Activated T-helper 2 cell treated with anti-CD3 and anti-CD28 coated beads, Interferon-gamma antibody, Interleukin-2, Interleukin-4, amounts not matched to agents 10 μg/mL and 5 μg/mL and 100 μg/mL, durations not matched to agents 14 hours and 24 hours and 36 hours (primary cell): ENCODE measurements at regions not wholly inside any gene's neighbourhood (a gene's known extent, or its start where the extent isn't known, plus 50 kb on each side); places are given as distances from the start of the nearest gene placed in this dataset.
"Not testable (repeated sequence)": the region's sequence is repeated elsewhere in the genome, so short reads cannot be mapped to it uniquely, and the experiment has no call there.

ENCODE experiments used
- DNase-seq: peaks from one replicate; pipeline ENCODE4 v3.0.0; 2021; ENCODE audit warnings: low spot score
- H3K27ac Mint-ChIP-seq: one replicate; pipeline ENCODE4 v1.8.0; 2021; ENCODE audit warnings: mixed read lengths
- H3K27me3 Mint-ChIP-seq: one replicate; pipeline ENCODE4 v1.8.0; 2021; ENCODE audit warnings: low read depth, mixed read lengths
- H3K36me3 Mint-ChIP-seq: one replicate; pipeline ENCODE4 v1.8.0; 2021; ENCODE audit warnings: low read depth, mixed read lengths
- H3K4me1 Mint-ChIP-seq: one replicate; pipeline ENCODE4 v1.8.0; 2021; ENCODE audit warnings: low read depth, mixed read lengths
- H3K4me3 Mint-ChIP-seq: one replicate; pipeline ENCODE4 v1.8.0; 2021; ENCODE audit warnings: low read depth, mild to moderate bottlenecking, moderate library complexity, mixed read lengths
- H3K9me3 Mint-ChIP-seq: one replicate; pipeline ENCODE4 v1.8.0; 2021; ENCODE audit warnings: mixed read lengths
- intact Hi-C: fragments of 100-400 bp; cut with micrococcal nuclease; formaldehyde crosslinking; loops from one replicate; pipeline ENCODE4 v1.15.1; 2023

DNA sequence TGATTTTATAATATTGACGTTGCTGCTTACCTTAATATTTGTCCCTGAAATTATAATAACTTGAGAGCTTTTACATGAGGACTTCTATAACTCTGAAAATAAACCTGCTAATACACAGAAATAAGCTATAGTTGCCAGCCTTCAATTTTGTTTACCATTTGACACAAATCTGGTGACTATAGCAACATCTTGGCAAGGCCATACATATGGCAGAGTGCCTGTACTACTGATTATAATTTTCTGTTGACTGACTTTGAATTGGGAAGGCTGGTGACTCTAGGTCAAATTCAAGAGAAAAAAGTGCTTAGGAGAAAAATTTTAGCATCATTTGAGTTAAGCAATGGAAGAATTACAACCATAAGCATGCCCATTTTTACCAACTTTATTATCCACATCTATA, 581.4 kb upstream of the PTPRD start:
- no peaks in the 10 kb centered on the region for H3K4me1 Mint-ChIP-seq
- DNase-seq, result no peak
- H3K36me3 Mint-ChIP-seq, result no peaks in the 10 kb centered on the region
- intact Hi-C loops, result no loop called here
- H3K27me3 Mint-ChIP-seq, result no peaks in the 10 kb centered on the region
- H3K9me3 Mint-ChIP-seq, result peaks cover 36% of the 10 kb centered on the region
- no peak overlapping the region for H3K27ac Mint-ChIP-seq
- no peak overlapping the region for H3K4me3 Mint-ChIP-seq

DNA sequence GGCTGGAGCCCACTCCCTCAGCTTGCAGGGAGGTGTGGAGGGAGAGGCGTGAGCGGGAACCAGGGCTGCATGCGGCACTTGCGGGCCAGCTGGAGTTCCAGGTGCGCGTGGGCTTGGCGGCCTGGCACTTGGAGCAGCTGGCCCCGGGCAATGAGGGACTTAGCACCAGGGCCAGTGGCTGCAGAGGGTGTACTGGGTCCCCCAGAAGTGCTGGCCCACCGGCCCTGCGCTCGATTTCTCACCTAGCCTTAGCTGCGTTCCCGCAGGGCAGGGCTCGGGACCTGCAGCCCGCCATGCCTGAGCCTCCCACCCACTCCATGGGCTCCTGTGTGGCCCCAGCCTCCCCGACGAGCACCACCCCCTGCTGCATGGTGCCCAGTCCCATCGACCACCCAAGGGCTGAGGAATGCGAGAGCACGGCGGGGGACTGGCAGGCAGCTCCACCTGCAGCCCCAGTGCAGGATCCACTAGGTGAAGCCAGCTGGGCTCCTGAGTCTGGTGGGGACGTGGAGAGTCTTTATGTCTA, 584.1 kb upstream of the PTPRD start:
- H3K4me3 Mint-ChIP-seq, DNase-seq, intact Hi-C loops, H3K36me3 Mint-ChIP-seq, H3K27ac Mint-ChIP-seq, H3K4me1 Mint-ChIP-seq, H3K27me3 Mint-ChIP-seq: not testable (repeated sequence)
- H3K9me3 Mint-ChIP-seq, result peaks cover 23% of the 10 kb centered on the region

DNA sequence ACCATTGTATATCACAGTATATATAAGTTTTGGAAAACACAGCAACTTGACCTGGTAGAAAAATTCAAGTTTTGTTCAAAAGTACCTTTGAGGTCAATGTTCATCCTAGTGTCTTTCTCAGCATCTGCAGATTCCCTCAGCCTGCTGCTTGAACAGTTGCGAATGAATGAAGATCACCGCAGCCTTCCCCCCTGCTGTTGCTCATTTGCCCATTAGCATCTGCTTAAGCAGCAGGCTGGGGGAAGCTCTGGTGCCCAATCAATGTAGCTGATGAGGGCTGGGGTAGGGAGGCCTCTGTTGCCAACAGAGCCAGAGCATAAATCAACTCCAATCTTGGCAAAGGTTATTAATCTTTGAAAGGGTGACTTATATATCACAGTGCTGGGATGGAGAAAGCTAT, 586.5 kb upstream of the PTPRD start:
- Mint-ChIP-seq H3K27me3 (no peaks in the 10 kb centered on the region), H3K36me3 (no peaks in the 10 kb centered on the region), H3K4me1 (no peaks in the 10 kb centered on the region), H3K27ac (no peak overlapping the region), H3K9me3 (peaks cover 33% of the 10 kb centered on the region), H3K4me3 (no peak overlapping the region)
- intact Hi-C loops, result no loop called here
- no peak for DNase-seq

DNA sequence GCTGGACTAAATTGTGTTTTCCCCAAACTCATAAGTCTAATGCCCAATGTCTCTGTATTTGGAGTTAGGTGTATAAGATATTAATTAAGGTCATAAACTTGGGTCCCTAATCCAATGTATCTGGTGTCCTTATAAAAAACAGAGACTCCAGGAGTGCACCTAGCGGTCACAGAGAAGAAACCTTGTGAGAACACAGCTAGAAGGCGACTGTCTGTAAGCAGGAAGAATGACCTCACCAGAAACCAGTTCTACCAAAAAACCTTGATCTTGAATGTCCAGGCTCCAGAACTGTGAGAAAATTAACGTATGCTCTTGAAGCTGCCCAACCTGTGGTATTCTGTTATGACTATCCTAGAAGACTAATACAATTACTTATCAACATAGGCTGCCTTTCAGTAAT, 591.7 kb upstream of the PTPRD start:
- H3K36me3 Mint-ChIP-seq, result no peaks in the 10 kb centered on the region
- H3K4me1 Mint-ChIP-seq, result no peaks in the 10 kb centered on the region
- no peak for DNase-seq
- H3K27me3 Mint-ChIP-seq, result no peaks in the 10 kb centered on the region
- no peak overlapping the region for H3K4me3 Mint-ChIP-seq
- intact Hi-C loops, result no loop called here
- no peak overlapping the region for H3K27ac Mint-ChIP-seq
- H3K9me3 Mint-ChIP-seq, result peaks cover 41% of the 10 kb centered on the region

DNA sequence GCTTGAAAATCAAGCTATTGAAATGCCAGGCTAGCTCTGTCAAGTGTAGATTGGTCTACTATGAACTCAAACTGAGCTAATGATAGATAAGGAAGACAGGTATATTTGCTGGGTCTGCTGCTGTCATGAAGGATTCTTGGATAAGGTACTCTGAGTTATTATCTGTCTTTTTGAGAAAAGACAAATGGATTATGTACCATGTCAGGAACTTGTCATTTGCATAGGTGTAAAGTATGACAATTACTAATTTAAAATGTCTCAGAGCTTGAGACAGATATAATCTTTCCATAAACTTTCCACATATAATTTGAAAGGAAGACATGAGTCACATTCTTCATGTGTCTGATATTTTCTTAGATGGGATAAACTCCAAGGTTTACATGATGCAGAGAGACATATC, 594.1 kb upstream of the PTPRD start:
- no peak for DNase-seq
- no peak overlapping the region for H3K27ac Mint-ChIP-seq
- H3K36me3 Mint-ChIP-seq, result no peaks in the 10 kb centered on the region
- H3K4me1 Mint-ChIP-seq, result no peaks in the 10 kb centered on the region
- H3K9me3 Mint-ChIP-seq, result peaks cover 42% of the 10 kb centered on the region
- intact Hi-C loops, result no loop called here
- no peak overlapping the region for H3K4me3 Mint-ChIP-seq
- H3K27me3 Mint-ChIP-seq, result no peaks in the 10 kb centered on the region

DNA sequence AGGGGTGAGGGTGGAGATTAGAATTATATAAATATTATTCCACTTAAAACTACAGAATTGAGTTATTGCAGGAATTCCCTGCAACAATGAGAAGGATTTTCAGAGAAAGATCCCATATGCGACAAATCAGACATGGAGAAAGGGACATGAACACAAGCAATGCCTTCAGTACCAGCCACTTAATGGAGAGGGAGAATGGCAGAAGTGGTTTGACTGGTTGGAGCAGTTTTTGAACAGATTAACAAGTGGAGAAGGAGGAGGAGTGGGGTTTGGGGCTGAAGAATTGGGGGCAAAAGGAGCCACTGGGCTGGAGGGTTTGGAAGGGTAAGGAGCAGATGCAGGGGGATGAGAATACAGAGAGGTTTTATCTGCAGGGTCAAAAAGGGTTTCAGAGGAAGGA, 620.9 kb upstream of the PTPRD start:
- Mint-ChIP-seq H3K9me3 (peaks cover 68% of the 10 kb centered on the region), H3K27me3 (no peaks in the 10 kb centered on the region), H3K4me1 (no peaks in the 10 kb centered on the region), H3K27ac (no peak overlapping the region), H3K4me3 (no peak overlapping the region), H3K36me3 (no peaks in the 10 kb centered on the region)
- intact Hi-C loops, result no loop called here
- no peak for DNase-seq

DNA sequence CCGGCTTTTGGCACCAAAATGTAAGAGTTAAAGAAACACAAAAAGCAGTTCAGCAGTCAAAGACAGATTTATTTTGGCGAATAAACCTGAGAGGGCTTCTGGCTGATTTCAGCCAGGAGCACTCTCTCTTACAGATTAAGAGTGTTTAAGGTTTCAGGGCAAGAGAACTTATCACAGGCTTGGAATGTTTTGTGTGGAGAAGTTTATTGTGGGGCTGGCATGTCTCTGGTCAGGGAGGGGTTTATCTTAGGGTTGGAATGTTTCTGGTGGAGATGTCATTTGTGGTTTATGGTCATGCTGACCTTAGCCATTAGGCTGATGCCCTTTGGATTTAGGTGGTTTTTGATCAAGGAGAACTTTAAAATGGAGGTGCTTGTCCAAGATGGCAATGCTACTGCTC, 622.3 kb upstream of the PTPRD start:
- no peak overlapping the region for H3K27ac Mint-ChIP-seq
- no peaks in the 10 kb centered on the region for H3K36me3 Mint-ChIP-seq
- intact Hi-C loops, result no loop called here
- no peak for DNase-seq
- peaks cover 62% of the 10 kb centered on the region for H3K9me3 Mint-ChIP-seq
- H3K27me3 Mint-ChIP-seq, result no peaks in the 10 kb centered on the region
- no peak overlapping the region for H3K4me3 Mint-ChIP-seq
- H3K4me1 Mint-ChIP-seq, result no peaks in the 10 kb centered on the region

DNA sequence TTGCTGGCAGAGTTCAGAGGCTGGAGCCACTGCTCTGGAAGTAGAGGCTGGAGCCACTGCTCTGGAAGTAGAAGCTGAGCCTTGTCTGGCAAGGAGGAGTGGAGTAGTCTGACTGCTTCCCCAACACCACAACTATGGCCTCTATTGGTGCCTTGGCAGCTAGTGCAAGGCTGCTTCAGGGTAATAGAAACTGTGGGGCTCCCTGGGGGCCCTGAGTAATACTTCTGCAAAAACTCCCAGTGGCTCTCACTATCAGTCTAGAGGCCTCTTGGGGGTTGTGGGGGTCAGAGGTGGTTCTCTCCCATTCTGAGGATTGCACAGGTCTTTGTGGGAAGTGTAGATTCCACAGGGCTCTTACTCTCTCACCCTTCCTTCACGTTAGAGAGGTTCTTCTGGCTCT, 629.0 kb upstream of the PTPRD start:
- Mint-ChIP-seq H3K9me3 (peaks cover 40% of the 10 kb centered on the region), H3K27me3 (no peaks in the 10 kb centered on the region), H3K4me3 (no peak overlapping the region), H3K4me1 (no peaks in the 10 kb centered on the region), H3K36me3 (no peaks in the 10 kb centered on the region), H3K27ac (no peak overlapping the region)
- DNase-seq, result no peak
- intact Hi-C loops, result no loop called here

DNA sequence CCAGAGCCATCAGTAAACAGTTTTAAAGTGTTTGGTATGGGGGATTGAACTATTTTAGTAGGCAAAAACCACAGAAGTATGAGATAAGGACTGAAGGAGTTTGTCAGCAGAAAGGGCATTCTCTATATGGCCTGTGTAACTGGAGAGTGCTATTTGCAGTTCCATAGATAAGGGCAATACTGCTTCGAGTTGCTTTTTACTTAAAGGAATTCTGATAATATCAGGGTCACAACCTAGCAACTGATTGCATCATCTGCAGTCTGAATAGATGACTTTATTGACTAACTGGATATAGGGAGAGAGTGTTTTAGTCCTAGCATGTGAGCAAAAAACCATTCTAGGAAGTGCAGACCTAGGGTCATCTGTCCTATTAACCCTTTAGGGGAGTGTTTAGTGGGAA, 645.2 kb upstream of the PTPRD start:
- H3K4me1 Mint-ChIP-seq, result no peaks in the 10 kb centered on the region
- no peaks in the 10 kb centered on the region for H3K36me3 Mint-ChIP-seq
- H3K4me3 Mint-ChIP-seq, result no peak overlapping the region
- DNase-seq, result no peak
- intact Hi-C loops, result no loop called here
- H3K27me3 Mint-ChIP-seq, result no peaks in the 10 kb centered on the region
- H3K27ac Mint-ChIP-seq, result no peak overlapping the region
- H3K9me3 Mint-ChIP-seq, result peaks cover 50% of the 10 kb centered on the region

DNA sequence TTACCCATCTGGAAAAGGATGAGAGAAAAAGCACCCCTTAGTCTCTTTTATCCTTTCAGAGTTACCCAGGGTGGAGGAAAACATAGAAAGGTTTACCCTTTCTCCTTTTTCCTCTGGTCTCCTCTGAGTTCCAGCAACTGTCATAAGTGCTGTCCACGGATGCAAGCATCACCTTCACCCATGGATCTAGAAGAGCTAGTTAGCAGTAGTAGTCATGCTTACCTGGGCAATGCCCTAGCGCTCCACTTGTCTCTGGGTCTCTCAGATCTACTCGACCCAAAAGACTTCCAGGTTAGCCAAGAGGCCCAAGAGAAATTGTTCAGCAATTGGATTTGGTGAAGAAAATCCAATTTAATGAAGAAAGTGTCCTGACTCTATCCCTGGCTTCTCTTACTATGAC, 656.2 kb upstream of the PTPRD start:
- no peaks in the 10 kb centered on the region for H3K36me3 Mint-ChIP-seq
- H3K4me1 Mint-ChIP-seq, result no peaks in the 10 kb centered on the region
- peaks cover 58% of the 10 kb centered on the region for H3K9me3 Mint-ChIP-seq
- no peaks in the 10 kb centered on the region for H3K27me3 Mint-ChIP-seq
- H3K4me3 Mint-ChIP-seq, result no peak overlapping the region
- intact Hi-C loops, result no loop called here
- H3K27ac Mint-ChIP-seq, result no peak overlapping the region
- DNase-seq, result no peak

DNA sequence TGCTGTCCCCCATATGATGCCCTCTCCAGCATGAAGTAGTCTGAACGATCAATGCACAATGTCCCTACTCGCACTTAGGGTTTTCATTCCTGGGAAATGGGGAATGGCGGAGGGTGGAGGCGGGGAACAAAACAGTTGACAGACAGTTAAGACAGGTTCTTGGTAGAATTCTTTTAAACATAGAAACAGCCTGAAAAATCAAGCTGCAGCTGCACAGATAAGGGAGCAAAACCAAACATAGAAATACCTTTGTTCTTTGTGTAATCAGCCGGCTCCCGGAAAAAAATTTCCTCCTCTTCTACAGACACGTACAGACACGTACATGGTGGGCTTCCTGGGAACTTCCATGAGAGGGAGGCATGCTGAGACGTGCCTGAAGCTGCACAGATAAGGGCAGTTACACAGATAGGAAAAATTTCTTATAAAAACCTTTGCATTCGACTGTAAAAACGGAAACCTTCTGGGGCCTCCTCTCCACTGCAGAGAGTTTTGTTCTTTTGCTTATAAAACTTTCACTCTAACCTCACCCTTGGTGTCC, 662.4 kb upstream of the PTPRD start:
- intact Hi-C loops, result no loop called here
- H3K9me3 Mint-ChIP-seq, result peaks cover 46% of the 10 kb centered on the region
- no peak overlapping the region for H3K27ac Mint-ChIP-seq
- H3K27me3 Mint-ChIP-seq, result no peaks in the 10 kb centered on the region
- H3K36me3 Mint-ChIP-seq, result no peaks in the 10 kb centered on the region
- no peaks in the 10 kb centered on the region for H3K4me1 Mint-ChIP-seq
- no peak for DNase-seq
- no peak overlapping the region for H3K4me3 Mint-ChIP-seq

DNA sequence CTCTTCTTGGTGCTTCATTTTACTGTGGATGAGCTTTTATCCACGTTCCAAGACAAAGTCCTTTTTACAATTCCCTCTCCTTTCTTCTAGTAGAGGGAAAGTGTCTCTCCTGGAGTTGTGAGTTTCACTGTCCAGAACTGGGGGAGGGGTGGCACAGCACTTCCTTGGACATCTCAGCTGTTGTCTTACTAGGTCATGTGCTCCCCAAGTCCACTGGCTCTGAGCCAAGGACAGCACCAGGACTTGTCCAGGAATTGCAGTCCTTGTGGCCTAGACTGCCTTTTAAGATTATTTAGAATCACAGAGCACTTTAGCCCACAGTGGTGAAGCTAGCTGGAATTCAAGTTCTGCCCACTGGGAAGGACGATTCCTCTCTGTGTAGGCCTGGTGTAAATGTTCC, 700.2 kb upstream of the PTPRD start:
- Mint-ChIP-seq H3K27me3 (no peaks in the 10 kb centered on the region), H3K27ac (no peak overlapping the region), H3K4me1 (no peaks in the 10 kb centered on the region), H3K4me3 (no peak overlapping the region), H3K9me3 (peaks cover 37% of the 10 kb centered on the region), H3K36me3 (no peaks in the 10 kb centered on the region)
- intact Hi-C loops, result no loop called here
- DNase-seq, result no peak

DNA sequence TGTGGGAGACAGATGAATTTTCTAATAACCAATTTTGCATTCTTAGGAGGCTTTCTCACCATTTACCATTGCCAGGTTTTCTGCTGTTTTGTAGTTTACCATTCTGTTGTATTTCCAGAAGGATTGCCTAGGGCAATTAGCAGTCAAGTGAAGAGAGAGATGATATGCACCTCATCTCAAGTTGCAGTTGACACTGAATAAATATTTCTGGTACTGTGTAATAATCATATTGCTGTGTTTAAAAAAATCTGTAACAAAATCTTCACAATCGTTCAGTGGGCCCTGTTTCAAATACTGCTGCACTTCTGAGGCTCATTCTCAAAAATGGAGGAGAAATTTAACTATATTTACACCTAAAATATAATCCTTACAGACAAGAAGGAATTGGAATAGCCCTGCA, 706.1 kb upstream of the PTPRD start:
- Mint-ChIP-seq H3K27me3 (no peaks in the 10 kb centered on the region), H3K4me3 (no peak overlapping the region), H3K4me1 (no peaks in the 10 kb centered on the region), H3K9me3 (peaks cover 17% of the 10 kb centered on the region), H3K36me3 (no peaks in the 10 kb centered on the region), H3K27ac (no peak overlapping the region)
- no peak for DNase-seq
- intact Hi-C loops, result no loop called here

DNA sequence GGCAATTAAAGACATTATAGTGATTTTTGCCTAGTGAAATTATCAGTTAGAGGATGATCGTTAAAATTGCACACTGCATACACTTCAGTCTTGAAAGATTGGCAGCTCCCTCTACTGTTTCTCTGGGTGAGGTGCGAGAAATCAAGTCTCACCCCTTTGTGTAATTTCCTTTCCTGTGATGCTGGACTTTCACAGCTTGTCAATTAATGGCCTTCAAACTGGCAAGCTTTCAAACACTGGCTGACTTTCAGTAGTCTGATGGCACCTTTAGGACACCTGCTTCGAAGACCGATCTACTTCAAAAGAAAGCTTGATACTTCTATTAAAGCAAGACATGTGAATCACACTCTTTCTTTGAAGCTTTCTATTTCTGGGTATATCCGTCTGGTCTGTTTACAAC, 706.7 kb upstream of the PTPRD start:
- no peaks in the 10 kb centered on the region for H3K36me3 Mint-ChIP-seq

More for the DNA sequence above, 706.7 kb upstream of the PTPRD start:
- intact Hi-C loops, result no loop called here
- Mint-ChIP-seq H3K9me3 (peaks cover 19% of the 10 kb centered on the region), H3K27me3 (no peaks in the 10 kb centered on the region), H3K4me3 (no peak overlapping the region), H3K27ac (no peak overlapping the region), H3K4me1 (no peaks in the 10 kb centered on the region)
- DNase-seq, result no peak
